ENCODE measurements at regions not wholly inside any gene's neighbourhood (a gene's known extent, or its start where the extent isn't known, plus 50 kb on each side); places are given as distances from the start of the nearest gene placed in this dataset.
"Not testable (repeated sequence)": the region's sequence is repeated elsewhere in the genome, so short reads cannot be mapped to it uniquely, and the experiment has no call there.

DNA sequence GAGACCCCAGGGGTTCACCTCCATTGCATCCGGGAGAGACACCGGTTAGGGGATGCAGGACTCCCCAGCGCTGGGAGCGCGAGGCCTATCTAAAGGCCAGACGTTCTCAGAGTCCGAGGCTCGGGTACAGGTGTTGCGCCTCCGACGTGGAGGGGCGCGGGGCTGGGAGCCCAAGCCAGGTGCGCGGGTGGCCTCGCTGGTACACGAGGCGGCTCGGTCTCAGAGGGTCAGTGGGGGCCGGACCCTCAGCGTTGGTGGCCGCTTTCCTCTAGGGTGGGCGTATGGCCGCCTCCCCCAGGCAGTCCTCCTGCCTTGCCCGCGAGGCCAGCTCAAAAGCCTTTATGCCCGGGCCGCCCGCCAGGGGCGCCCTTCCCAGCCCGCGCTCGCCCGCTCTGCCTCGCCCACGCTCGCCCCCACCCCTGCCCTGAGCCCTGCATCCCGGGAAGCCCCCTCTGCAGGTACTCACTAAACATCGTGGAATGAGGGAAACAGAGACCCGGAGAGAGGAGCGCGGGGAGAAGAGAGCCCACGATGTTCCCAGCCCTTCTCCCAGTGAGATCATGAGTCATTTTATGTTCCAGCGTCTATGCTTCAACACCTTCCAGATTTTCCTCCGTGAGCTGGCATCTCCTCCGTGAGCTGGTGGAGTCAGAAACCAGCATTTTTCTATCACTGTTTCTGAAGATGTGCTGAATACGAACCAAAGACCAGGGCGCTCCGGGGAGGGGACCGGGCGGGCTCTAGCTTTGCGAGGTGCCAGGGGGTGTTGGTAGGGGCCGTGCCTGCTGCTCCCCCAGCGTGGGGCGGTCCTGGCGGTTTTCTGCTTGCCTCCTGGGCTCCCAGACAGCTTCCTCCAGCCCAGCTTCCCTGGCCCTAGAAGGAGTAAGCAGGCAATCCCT is 73.8 kb downstream of the DIO3 start:
- no peak for DNase-seq (ENCODE audit: low read depth in 2 of 2)

DNA sequence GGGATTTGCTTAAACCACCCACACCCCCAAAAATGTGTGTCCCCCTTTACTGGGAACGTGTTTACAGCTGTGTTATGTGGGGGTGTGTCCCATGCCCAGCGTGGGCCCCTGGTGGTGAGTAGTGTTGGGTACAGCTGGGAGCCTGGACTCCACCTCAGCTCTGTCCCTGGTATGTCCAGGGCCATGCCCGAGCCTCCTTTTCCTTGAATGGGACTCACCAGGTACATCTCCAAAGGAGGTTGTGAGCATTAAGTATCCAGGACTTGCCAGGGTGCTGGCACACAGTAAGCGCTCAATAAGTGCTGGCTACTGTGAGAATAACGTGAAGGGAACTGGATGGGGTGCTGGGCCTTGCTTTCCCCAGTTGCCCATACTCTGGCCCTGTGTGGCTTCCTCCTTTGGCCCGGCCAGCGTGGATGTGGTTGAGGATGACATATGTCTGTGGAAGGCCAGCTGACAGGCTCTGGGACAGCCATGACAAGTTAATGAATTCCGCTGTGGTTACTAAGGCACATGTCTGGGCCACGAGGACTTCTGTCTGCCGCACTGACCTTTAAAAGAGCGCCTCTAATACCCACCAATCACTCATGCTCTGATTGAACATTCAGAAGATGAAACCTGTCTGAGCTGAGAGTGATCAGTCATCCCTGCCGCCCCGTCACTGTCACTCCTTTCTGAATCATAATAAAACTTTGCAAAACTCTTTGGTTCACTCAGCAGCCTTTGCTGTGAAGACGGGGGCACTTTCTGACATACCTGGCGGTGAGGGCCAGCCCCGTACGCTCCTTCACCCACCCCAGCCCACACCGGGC is 74.7 kb downstream of the DIO3 start:
- DNase-seq (ENCODE audit: low read depth in 2 of 2): peak; percentile 33 to 39

DNA sequence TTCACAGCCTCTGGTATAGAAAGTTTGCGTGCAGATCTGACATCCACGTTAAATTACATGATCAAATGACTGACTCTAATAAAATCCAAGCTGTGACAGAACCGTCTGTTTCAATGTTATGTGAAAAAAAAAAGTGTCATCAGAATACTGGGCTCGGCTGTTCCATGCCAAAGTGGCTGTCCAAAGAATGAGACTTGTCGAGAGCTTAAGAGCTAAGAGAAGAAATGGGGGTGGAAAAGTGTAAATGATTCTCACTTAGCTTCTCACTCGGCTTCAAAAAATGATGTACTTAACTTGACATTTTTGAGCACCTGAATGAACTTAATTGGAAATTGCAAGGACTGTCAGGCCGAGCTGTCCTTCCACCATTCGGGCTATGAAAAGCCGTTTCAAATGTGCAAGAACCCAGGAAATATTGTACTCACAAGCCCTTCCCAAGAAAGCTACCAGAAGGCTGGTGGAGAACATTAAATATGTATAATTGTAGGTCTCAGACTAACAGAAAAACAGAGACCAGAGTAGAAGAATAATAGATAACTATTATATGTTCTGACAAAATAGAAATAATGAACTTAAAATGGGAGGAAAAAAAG is 78.0 kb downstream of the DIO3 start:
- no peak for DNase-seq (ENCODE audit: low read depth in 2 of 2)

DNA sequence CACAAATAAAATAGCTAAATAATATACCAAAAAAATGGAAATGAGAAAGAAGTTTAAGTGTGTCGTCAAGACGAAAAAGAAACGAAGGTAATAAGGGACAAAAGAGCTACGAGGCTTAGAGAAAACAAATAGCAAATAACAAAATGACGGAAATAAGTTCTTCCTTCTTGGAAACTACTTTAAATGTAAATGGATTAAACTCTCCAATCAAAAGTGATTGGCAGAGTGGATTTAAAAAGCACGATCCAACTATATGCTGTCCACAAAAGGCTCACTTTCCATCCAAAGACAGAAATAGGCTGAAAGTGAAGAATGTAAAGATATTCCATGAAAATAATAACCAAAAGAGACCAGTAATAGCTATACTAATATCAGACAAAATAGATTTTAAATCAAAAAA is 82.4 kb downstream of the DIO3 start:
- DNase-seq (ENCODE audit: low read depth in 2 of 2): no peak

DNA sequence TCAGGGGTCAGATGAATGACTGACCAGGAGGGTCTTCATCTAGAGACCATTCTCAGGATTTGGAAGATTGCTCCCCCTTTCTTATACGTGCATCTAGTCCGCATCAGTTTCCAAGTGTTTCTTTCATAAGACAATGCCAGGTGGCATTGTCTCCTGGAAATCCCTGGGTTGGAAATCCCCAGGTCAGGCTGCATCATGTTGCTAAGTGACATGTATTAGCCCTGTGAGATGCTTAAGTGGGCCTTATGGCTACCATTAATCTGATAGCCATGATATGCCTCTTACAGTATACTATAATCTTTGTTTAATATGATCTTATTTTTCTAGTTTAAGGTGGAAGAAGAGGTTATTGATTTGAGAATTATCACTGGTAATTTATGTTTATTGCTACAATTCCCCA is 92.8 kb downstream of the DIO3 start:
- DNase-seq (ENCODE audit: low read depth in 2 of 2): no peak

DNA sequence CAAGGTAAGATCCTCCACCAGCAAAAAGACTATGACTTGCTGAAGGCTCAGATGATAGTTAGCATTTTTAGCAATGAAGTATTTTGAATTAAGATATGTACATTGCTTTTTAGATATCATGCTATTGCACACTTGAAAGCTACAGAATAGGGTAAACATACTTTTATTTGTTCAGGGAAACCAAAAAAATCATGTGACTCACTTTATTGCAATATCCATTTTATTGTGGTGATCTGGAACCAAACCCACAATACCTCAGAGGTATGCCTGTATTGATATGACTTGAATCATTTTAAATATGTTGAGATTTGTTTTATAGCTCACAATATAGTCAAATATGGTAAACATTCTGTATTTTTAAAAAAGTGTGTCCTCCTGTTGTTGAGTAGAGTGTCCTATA is 96.1 kb downstream of the DIO3 start:
- no peak for DNase-seq (ENCODE audit: low read depth in 2 of 2)

DNA sequence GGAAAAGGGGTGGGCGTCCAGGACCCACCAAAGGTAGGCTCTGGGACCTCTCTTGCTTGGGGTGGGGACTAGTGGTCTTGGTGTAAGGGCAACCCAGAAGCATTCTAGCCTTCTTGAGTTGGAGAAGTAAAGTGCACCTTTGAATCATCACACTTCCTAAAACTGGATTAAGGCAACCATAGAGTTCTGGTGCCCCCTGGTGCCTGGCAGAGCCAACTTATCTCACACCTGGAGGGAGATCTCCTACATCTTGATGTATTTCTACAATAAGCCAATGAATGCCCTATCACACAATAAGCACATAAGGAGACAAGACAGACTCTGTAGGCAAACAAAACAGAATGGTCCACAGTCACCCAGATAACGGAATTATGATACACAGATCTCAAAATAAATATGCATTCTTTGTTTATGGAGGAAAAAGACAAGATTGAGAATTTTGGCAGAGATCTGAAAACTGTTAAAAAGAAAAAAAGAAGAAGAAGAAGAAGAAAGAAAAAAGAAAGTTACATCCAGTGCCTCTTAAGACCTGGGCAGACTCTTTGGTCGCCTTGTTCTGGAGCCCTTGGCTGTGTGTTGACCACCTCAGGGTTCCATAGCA is 95.9 kb upstream of the PPP2R5C start:
- peak in 1 of 2 donors; percentile 27 for DNase-seq (ENCODE audit: low read depth in 2 of 2)

DNA sequence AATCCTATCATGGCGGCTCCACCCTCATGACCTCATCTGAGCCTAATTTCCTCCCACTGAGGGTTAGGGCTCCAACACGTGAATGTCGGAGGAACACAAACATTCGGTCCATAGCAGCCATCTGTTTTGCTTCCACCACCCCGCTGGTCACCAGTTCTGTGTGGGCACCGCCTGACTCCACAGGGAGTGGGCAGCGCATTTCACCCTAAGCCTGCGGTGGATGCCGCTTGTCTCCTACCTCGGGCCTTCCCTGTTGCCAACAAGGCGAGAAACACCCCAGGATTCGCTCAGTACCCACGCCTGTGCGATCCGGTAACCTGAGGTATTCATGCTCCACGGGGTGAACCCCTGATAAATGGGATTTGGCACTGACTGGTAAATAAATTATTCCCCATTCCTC is 95.2 kb upstream of the PPP2R5C start:
- no peak for DNase-seq (ENCODE audit: low read depth in 2 of 2)

DNA sequence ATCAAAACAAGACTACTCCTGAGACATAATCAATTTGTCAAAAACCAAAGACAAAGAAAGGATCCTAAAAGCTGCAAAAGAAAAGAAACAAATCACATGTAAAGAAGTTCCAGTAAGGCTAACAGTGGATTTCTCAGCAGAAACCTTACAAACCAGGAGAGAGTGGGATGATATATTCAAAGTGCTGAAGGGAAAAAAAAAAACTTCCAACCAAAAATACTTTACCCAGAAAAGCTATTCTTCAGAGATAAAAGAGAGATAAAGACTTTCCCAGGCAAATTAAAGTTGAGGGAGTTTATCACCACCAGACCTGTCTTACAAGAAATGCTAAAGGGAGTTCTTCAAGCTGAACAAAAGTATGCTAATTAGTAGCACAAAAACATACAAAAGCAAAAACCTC is 91.9 kb upstream of the PPP2R5C start:
- DNase-seq (ENCODE audit: low read depth in 2 of 2): no peak

DNA sequence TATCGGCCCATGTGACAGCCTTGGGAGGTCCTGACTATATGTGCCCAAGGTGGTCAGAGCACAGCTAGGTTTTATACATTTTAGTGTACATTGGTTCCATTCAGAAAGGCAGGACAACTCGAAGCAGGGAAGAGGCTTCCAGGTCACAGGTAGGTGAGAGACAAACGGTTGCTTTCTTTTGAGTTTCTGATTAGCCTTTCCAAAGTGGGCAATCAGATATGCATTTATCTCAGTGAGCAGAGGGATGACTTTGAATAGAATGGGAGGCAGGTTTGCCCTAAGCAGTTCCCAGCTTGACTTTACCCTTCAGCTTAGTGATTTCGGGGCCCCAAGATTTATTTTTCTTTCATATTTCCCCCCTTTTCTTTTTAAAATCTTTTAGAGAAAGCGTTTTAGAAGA is 87.6 kb upstream of the PPP2R5C start:
- DNase-seq (ENCODE audit: low read depth in 2 of 2): no peak

DNA sequence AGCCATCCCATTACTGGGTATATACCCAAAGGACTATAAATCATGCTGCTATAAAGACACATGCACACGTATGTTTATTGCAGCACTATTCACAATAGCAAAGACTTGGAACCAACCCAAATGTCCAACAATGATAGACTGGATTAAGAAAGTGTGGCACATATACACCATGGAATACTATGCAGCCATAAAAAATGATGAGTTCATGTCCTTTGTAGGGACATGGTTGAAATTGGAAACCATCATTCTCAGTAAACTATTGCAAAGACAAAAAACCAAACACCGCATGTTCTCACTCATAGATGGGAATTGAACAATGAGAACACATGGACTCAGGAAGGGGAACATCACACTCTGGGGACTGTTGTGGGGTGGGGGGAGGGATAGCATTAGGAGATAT is 85.7 kb upstream of the PPP2R5C start:
- DNase-seq (ENCODE audit: low read depth in 2 of 2): not testable (repeated sequence)

DNA sequence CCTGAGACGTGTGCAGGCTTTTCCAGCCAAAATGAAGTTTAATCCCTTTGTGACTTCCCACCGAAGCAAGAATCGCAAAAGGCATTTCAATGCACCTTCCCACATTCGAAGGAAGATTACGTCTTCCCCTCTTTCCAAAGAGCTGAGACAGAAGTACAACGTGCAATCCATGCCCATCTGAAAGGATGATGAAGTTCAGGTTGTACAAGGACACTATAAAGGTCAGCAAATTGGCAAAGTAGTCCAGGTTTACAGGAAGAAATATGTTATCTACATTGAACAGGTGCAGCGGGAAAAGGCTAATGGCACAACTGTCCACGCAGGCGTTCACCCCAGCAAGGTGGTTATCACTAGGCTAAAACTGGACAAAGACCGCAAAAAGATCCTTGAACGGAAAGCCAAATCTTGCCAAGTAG is 83.6 kb upstream of the PPP2R5C start:
- not testable (repeated sequence) for DNase-seq (ENCODE audit: low read depth in 2 of 2)

DNA sequence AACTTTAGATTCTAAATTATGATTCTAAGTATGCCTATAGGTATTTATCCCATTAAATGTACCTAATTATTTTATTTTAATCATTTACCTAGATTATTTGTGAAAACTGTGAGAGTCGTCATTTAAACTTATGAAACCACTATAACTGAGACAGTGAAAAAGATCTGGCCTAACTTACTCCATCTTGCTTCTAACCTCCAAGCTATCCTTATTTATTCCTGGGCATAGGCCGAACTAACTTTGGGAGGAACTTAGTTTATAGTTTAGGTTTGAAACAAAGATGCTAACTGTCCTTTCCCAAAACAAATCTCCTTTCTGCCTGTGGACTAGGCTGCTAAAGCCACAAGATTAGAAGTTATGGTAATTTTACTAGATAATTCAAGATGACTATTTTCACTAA is 79.7 kb upstream of the PPP2R5C start:
- DNase-seq (ENCODE audit: low read depth in 2 of 2): no peak

DNA sequence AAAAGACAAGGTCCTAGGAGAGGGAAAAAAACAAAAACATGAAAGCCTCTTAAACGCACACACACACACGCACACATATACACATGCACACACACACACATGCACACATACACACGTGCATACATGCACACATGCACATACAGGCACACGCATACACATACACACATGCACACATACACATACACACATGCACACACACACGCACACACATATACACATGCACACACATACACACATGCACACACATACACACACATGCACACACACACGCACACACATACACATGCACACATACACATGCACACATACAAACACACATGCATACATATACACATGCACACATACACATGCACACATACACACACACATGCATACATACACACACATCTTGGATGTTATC is 78.1 kb upstream of the PPP2R5C start:
- no peak for DNase-seq (ENCODE audit: low read depth in 2 of 2)

DNA sequence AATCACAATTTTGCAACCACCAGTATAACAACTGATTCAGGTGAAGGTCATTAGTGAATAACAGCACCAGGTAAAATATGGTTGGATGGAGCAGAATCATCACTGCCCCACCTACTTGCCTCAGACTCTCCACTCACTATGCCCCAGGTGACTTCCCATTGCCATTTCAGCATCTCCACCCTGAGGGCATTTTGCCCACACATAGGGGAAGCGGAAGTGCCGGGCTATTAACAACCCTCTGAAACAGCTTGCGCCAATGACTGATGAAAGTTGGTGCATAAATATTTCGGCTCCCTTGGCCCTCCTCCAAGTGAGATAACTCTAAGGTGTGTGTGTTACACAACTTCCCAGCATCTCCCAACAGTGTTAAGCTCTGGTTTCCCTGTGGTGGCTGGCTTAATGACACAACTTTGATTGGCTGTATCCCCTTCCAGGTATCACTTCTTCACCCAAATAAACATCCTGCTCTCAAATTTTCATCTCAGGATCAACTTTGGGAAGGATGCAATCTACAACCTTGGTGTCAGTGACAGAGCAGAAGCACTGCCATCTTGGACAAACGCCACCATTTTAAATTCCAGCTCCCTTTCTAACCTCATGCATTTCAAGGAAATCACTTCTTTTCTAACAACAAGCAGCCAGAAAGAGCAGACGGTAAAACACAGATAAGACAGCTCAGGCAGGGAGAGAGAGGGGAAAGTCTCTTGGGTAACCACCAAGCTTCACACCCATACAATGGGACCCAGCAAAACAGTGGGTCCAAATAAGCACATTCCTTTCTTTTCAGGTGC is 73.6 kb upstream of the PPP2R5C start:
- DNase-seq (ENCODE audit: low read depth in 2 of 2): no peak

DNA sequence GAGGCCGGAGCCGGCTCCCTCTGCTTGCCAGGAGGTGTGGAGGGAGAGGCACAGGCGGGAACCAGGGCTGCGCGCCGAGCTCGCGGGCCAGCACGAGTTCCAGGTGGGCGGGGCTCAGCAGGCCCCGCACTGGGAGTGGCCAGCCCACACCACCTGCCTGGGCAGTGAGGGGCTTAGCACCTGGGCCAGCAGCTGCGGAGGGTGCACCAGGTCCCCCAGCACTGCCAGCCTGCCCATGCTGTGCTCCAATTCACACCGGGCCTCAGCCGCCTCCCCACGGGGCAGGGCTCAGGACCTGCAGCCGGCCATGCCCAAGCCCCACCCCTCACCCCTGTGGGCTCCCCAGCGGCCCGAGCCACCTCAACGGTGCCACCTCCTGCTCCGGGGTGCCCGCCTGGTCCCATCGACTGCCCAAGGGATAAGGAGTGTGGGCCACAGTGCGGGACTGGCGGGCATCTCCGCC is 72.4 kb upstream of the PPP2R5C start:
- DNase-seq (ENCODE audit: low read depth in 2 of 2): no peak

DNA sequence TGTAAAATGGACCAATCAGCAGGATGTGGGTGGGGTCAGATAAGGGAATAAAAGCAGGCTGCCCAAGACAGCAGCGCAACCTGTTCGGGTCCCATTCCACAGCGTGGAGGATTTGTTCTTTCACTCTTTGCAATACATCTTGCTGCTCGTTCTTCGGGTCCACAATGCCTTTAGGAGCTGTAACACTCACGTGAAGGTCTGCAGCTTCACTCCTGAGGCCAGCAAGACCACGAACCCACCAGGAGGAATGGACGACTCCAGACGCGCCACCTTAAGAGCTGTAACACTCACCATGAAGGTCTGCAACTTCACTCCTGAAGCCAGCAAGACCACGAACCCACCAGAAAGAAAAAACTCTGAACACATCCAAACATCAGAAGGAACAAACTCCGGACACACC is 71.5 kb upstream of the PPP2R5C start:
- not testable (repeated sequence) for DNase-seq (ENCODE audit: low read depth in 2 of 2)

DNA sequence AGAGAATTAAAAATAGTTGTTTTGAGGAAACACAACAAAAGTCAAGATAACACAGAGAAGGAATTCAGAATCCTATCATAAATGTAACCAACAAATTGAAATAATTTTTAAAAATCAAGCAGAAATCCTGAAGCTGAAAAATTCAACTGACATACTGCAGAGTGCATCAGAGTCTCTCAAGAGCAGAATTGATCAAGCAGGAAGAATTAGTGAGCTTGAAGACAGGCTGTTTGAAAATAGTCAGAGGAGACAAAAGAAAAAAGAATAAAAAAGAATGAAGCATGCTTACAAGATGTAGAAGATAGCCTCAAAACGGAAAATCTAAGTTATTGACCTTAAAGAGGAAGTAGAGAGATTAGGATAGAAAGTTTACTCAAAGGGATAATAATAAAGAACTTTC is 65.8 kb upstream of the PPP2R5C start:
- DNase-seq (ENCODE audit: low read depth in 2 of 2): no peak

DNA sequence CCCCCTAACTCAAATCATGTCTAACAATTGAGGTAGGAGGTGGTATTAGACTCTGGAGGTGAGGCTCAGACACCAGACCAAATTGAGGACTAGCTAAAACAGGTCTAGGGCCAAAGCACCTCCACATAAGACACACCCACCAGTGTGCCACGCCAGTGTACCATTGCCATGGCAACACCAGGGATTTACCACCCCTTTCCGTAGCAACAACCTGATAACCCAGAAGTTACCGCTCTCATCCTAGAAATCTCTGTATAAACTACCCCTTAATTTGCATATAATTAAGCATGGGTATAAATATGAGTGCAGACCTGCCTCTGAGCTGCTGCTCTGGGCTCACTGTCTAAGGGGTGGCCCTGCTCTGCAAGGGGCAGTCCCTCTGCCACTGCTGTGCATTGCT is 57.4 kb upstream of the PPP2R5C start:
- DNase-seq (ENCODE audit: low read depth in 2 of 2): no peak

DNA sequence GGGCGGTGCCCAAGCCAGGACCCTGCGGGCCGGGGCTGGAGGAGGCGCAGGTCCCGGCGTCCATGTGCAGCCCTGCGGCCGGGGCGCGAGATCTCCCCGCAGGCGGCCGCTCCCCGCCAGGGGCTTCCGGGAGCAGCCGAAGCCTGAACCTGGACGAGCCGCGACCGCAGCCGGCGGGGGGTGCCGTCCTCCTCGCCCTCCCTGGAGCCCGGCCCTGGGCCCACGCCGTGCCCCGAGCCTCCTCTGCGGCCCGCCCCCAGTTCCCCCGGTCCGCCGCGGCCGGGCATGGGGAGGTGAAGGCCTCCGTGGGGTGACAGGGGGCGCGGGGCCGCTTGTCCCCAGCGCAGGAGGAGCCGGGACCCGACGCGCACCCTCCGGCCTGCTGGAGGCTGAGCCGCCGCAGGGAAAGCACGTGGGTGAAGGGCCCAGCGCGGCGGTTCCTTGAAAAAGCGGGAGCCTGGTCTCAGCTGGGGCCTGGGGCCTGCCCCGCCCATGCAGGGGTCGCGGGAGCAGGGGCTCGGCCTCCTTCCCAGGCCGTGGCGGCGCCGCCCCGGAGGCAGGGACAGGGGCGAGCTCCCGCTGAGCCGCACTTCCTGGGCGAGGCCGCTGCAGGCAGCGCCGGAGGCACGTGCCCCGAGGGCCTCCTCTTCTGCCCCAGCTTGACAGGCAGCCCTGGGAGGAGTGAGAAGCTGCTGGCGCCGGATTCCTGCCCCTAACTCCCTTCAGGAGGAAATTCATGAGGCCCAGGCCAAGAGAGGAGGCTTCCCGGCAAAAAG is 55.6 kb upstream of the PPP2R5C start:
- peak; percentile 27 to 32 for DNase-seq (ENCODE audit: low read depth in 2 of 2)
